Suprapubic skin (tissue), 4 donors: ENCODE measurements at regions not wholly inside any gene's neighbourhood (a gene's known extent, or its start where the extent isn't known, plus 50 kb on each side); places are given as distances from the start of the nearest gene placed in this dataset.

Experiments
- DNase-seq, 2 donors: peaks; one replicate each; pipeline ENCODE4 v3.0.0-alpha.2; 2019; ENCODE audit warnings: low spot score in 2 of 2
- H3K27ac ChIP-seq: fragments of 200-600 bp; sonication (generic); one replicate; pipeline ENCODE4 v1.5.1; 2019
- H3K27me3 ChIP-seq: fragments of 200-600 bp; sonication (generic); one replicate; pipeline ENCODE4 v1.5.1; 2019
- H3K36me3 ChIP-seq: fragments of 200-600 bp; sonication (generic); one replicate; pipeline ENCODE4 v1.5.1; 2019
- H3K4me1 ChIP-seq: fragments of 200-600 bp; sonication (generic); one replicate; pipeline ENCODE4 v1.5.1; 2019
- H3K4me3 ChIP-seq: fragments of 200-600 bp; sonication (generic); one replicate; pipeline ENCODE4 v1.5.1; 2019; ENCODE audit warnings: mild to moderate bottlenecking
- H3K9me3 ChIP-seq: fragments of 200-600 bp; sonication (generic); one replicate; pipeline ENCODE4 v1.5.1; 2019
- CTCF ChIP-seq, 2 donors: fragments of 200-600 bp in 1 of 2; fragments of 450-650 bp in 1 of 2; sonication (generic) in 1 of 2; IDR thresholded peaks; one replicate each; pipeline ENCODE4 v1.5.1; 2016 to 2019; ENCODE audit warnings: antibody characterized with exemption in 2 of 2, mild to moderate bottlenecking in 1 of 2, moderate library complexity in 1 of 2
- EP300 ChIP-seq: sonication (generic); formaldehyde crosslinking; IDR thresholded peaks from one replicate; pipeline ENCODE4 v1.6.1; 2017; ENCODE audit warnings: antibody characterized with exemption
- POLR2A ChIP-seq, 2 donors: fragments of 450-650 bp; IDR thresholded peaks; one replicate each; pipeline ENCODE4 v1.6.1; 2017; ENCODE audit warnings: antibody characterized with exemption in 2 of 2, mild to moderate bottlenecking in 2 of 2, moderate library complexity in 2 of 2
- POLR2AphosphoS5 ChIP-seq, 3 donors: sonication (generic); formaldehyde crosslinking; IDR thresholded peaks; one replicate each; pipeline ENCODE4 v1.6.1; 2017; ENCODE audit warnings: antibody characterized with exemption in 3 of 3
- WGBS: methylation state at CpG from one replicate; pipeline ENCODE4 v1.1.5; 2018; 5-methylcytosine and 5-hydroxymethylcytosine counted together

GRCh38 chr18:68229351-68229750 lies 485.6 kb downstream of the TMX3 start:
- no peak for TF ChIP-seq POLR2AphosphoS5 (IDR thresholded peaks at IDR 0.05)
- TF ChIP-seq CTCF (IDR thresholded peaks at IDR 0.05) = no peak
- no peak for TF ChIP-seq EP300
- no peak for TF ChIP-seq POLR2A (IDR thresholded peaks at IDR 0.05)
- Histone ChIP-seq H3K27ac (no peak overlapping the region), H3K36me3 (no peaks in the 10 kb centered on the region), H3K27me3 (no peaks in the 10 kb centered on the region), H3K4me3 (no peak overlapping the region), H3K9me3 (no peaks in the 10 kb centered on the region), H3K4me1 (no peaks in the 10 kb centered on the region)
- WGBS = 78% methylated on average over 8 of the region's 8 CpGs
- no peak for DNase-seq

GRCh38 chr18:68221111-68221724 lies 493.7 kb downstream of the TMX3 start:
- Histone ChIP-seq H3K27me3 (no peaks in the 10 kb centered on the region), H3K4me1 (no peaks in the 10 kb centered on the region), H3K9me3 (no peaks in the 10 kb centered on the region), H3K27ac (no peak overlapping the region), H3K36me3 (no peaks in the 10 kb centered on the region), H3K4me3 (no peak overlapping the region)
- WGBS = 55% methylated on average over 1 of the region's 1 CpG
- TF ChIP-seq CTCF (IDR thresholded peaks at IDR 0.05) (no peak), POLR2A (IDR thresholded peaks at IDR 0.05) (no peak), POLR2AphosphoS5 (IDR thresholded peaks at IDR 0.05) (no peak), EP300 (no peak)
- no peak for DNase-seq

- DNase-seq = no peak
- no peaks in the 10 kb centered on the region for H3K4me1 ChIP-seq
- WGBS = 85% methylated on average over 2 of the region's 2 CpGs
- no peak overlapping the region for H3K27ac ChIP-seq
- H3K36me3 ChIP-seq = no peaks in the 10 kb centered on the region
- TF ChIP-seq POLR2A (IDR thresholded peaks at IDR 0.05) = no peak
- TF ChIP-seq POLR2AphosphoS5 (IDR thresholded peaks at IDR 0.05) = no peak
- no peak for TF ChIP-seq EP300
- no peak for TF ChIP-seq CTCF (IDR thresholded peaks at IDR 0.05)
- H3K4me3 ChIP-seq = no peak overlapping the region
- no peaks in the 10 kb centered on the region for H3K9me3 ChIP-seq
- no peaks in the 10 kb centered on the region for H3K27me3 ChIP-seq
Observed at GRCh38 chr18:68220458-68220857, 494.4 kb downstream of the TMX3 start.

- H3K27me3 ChIP-seq = no peaks in the 10 kb centered on the region
- no peaks in the 10 kb centered on the region for H3K4me1 ChIP-seq
- H3K4me3 ChIP-seq = no peak overlapping the region
- no peak for TF ChIP-seq POLR2AphosphoS5 (IDR thresholded peaks at IDR 0.05)
- TF ChIP-seq CTCF (IDR thresholded peaks at IDR 0.05) = no peak
- TF ChIP-seq POLR2A (IDR thresholded peaks at IDR 0.05) = no peak
- no peak for TF ChIP-seq EP300
- no peak for DNase-seq
- H3K27ac ChIP-seq = no peak overlapping the region
- no peaks in the 10 kb centered on the region for H3K9me3 ChIP-seq
- no peaks in the 10 kb centered on the region for H3K36me3 ChIP-seq
Observed at GRCh38 chr18:68219872-68220271, 495.0 kb downstream of the TMX3 start.

GRCh38 chr18:68219274-68219673 lies 495.6 kb downstream of the TMX3 start:
- WGBS = 72% methylated on average over 2 of the region's 2 CpGs
- no peak for TF ChIP-seq POLR2A (IDR thresholded peaks at IDR 0.05)
- TF ChIP-seq EP300 = no peak
- Histone ChIP-seq H3K27me3 (no peaks in the 10 kb centered on the region), H3K9me3 (no peaks in the 10 kb centered on the region), H3K27ac (no peak overlapping the region), H3K4me3 (no peak overlapping the region), H3K36me3 (no peaks in the 10 kb centered on the region), H3K4me1 (no peaks in the 10 kb centered on the region)
- no peak for DNase-seq

- TF ChIP-seq POLR2AphosphoS5 (IDR thresholded peaks at IDR 0.05) = no peak
- no peak for TF ChIP-seq CTCF (IDR thresholded peaks at IDR 0.05)
- TF ChIP-seq POLR2A (IDR thresholded peaks at IDR 0.05) = no peak
- no peak for TF ChIP-seq EP300
- Histone ChIP-seq H3K27me3 (no peaks in the 10 kb centered on the region), H3K9me3 (no peaks in the 10 kb centered on the region), H3K4me3 (no peak overlapping the region), H3K36me3 (no peaks in the 10 kb centered on the region), H3K4me1 (no peaks in the 10 kb centered on the region), H3K27ac (no peak overlapping the region)
- DNase-seq = no peak
- WGBS = 76% methylated on average over 4 of the region's 4 CpGs
Observed at GRCh38 chr18:68215931-68216330, 499.0 kb downstream of the TMX3 start.
